Endothelial cell of umbilical vein (primary cell): ENCODE measurements at regions not wholly inside any gene's neighbourhood (a gene's known extent, or its start where the extent isn't known, plus 50 kb on each side); places are given as distances from the start of the nearest gene placed in this dataset.
A peak's percentile ranks its signal among the peaks of the same experiment; 100 is the strongest.

ENCODE experiments used
- BruUV-seq: library from RNA; stranded (reverse); fragments of 400-500 nt; replicated peaks from 2 replicates; lab custom pipeline; 2021; lab: Mats Ljungman, UMichigan
- CTCF ChIA-PET: fragments of 300-600, 350-600 bp; sonication (Branson Sonifier 250); formaldehyde crosslinking; loops from one replicate; lab custom pipeline; 2021; ENCODE audit warnings: antibody characterized with exemption, inconsistent platforms; lab: Charles Lee
- POLR2A ChIA-PET: fragments of 300-600, 350-600 bp; sonication (Branson Sonifier 250); formaldehyde crosslinking; loops from one replicate; lab custom pipeline; 2021; ENCODE audit warnings: antibody characterized with exemption, inconsistent platforms; lab: Charles Lee
- DNase-seq: peaks from one replicate; pipeline ENCODE4 v3.0.0-alpha.2; 2011; ENCODE audit warnings: low read depth, low spot score
- FAIRE-seq: peaks from 2 replicates; lab custom pipeline; 2011; peaks lifted over from hg19 to GRCh38; lab: Jason Lieb, UNC
- H2AFZ ChIP-seq: 2 replicates; pipeline ENCODE4 v1.6.0; 2012; ENCODE audit warnings: low read depth, low read length, control low read depth, inconsistent platforms
- H3K27ac ChIP-seq: 2 replicates; pipeline ENCODE4 v1.5.1; 2011; ENCODE audit warnings: low read depth, mild to moderate bottlenecking, control low read depth, low read length, moderate library complexity; ENCODE audit not compliant: insufficient read depth
- H3K27me3 ChIP-seq, 2 experiments: 2 replicates each; pipeline versions ENCODE4 v1.6.0 to v1.6.1; 2011; ENCODE audit warnings: low read length in 2 of 2, mixed read lengths in 1 of 2; ENCODE audit not compliant: control insufficient read depth in 2 of 2, insufficient read depth in 2 of 2
- H3K36me3 ChIP-seq, 2 experiments: 2 replicates in 1 of 2; 3 replicates in 1 of 2; pipeline ENCODE4 v1.5.1; 2011; ENCODE audit warnings: low read length in 2 of 2, mild to moderate bottlenecking in 1 of 2, moderate library complexity in 1 of 2; ENCODE audit not compliant: control insufficient read depth in 2 of 2, insufficient read depth in 2 of 2; ENCODE audit errors: extremely low read depth in 1 of 2
- H3K4me1 ChIP-seq: 3 replicates; pipeline ENCODE4 v1.5.1; 2011; ENCODE audit warnings: mild to moderate bottlenecking, low read length; ENCODE audit not compliant: control insufficient read depth, insufficient read depth; ENCODE audit errors: extremely low read depth
- H3K4me2 ChIP-seq: 2 replicates; pipeline ENCODE4 v1.6.1; 2011; ENCODE audit warnings: low read length, control low read depth, mixed read lengths; ENCODE audit not compliant: insufficient read depth
- H3K4me3 ChIP-seq, 3 experiments: fragments of 200-600 bp in 1 of 3; sonication (generic), shearing (Covaris generic) in 1 of 3; replicated peaks in 1 of 3; 2 replicates each; pipeline ENCODE4 v1.5.1; 2011 to 2016; ENCODE audit warnings: control low read depth in 3 of 3, low read length in 3 of 3, mild to moderate bottlenecking in 2 of 3, inconsistent platforms in 1 of 3, low read depth in 1 of 3, moderate library complexity in 1 of 3; ENCODE audit not compliant: insufficient read depth in 1 of 3
- H3K79me2 ChIP-seq: 2 replicates; pipeline ENCODE4 v1.6.0; 2012; ENCODE audit warnings: low read length, inconsistent platforms; ENCODE audit not compliant: control insufficient read depth, insufficient read depth
- H3K9ac ChIP-seq: replicated peaks from 2 replicates; pipeline ENCODE3; 2011; ENCODE audit warnings: low read length, control low read depth; ENCODE audit not compliant: insufficient read depth; ENCODE audit errors: extremely low read depth
- H3K9me1 ChIP-seq: replicated peaks from 3 replicates; pipeline ENCODE4 v1.6.0; 2011; ENCODE audit warnings: mild to moderate bottlenecking, low read length; ENCODE audit not compliant: control insufficient read depth, insufficient read depth; ENCODE audit errors: extremely low read depth
- H3K9me3 ChIP-seq: replicated peaks from 2 replicates; pipeline ENCODE4 v1.5.1; 2012; ENCODE audit warnings: low read length, inconsistent platforms; ENCODE audit not compliant: control insufficient read depth, insufficient read depth
- H4K20me1 ChIP-seq: replicated peaks from 2 replicates; pipeline ENCODE3; 2011; ENCODE audit warnings: mild to moderate bottlenecking, low read length; ENCODE audit not compliant: control insufficient read depth, insufficient read depth; ENCODE audit errors: extremely low read depth
- EZH2 ChIP-seq: IDR thresholded peaks from 2 replicates; pipeline ENCODE4 v1.6.1; 2012; ENCODE audit warnings: borderline replicate concordance, low read depth, mild to moderate bottlenecking, moderate library complexity, low read length, inconsistent platforms; ENCODE audit not compliant: severe bottlenecking
- FOS ChIP-seq: IDR thresholded peaks from 2 replicates; pipeline ENCODE4 v1.6.1; 2011; ENCODE audit warnings: mild to moderate bottlenecking, low read length, moderate library complexity, borderline replicate concordance; ENCODE audit not compliant: insufficient read depth
- GATA2 ChIP-seq: IDR thresholded peaks from 2 replicates; pipeline ENCODE4 v1.7.0; 2011; ENCODE audit warnings: low read depth, mild to moderate bottlenecking, moderate library complexity, mixed read lengths, low read length; ENCODE audit not compliant: insufficient read length, insufficient read depth
- JUN ChIP-seq: IDR thresholded peaks from 2 replicates; pipeline ENCODE4 v1.6.1; 2011; ENCODE audit warnings: borderline replicate concordance, low read depth; ENCODE audit not compliant: insufficient read length, insufficient read depth
- MAX ChIP-seq: IDR thresholded peaks from 2 replicates; pipeline ENCODE4 v1.6.1; 2011; ENCODE audit not compliant: insufficient read depth, insufficient read length
- MYC ChIP-seq: IDR thresholded peaks from one replicate; pipeline ENCODE4 v1.6.1; 2011; ENCODE audit warnings: mild to moderate bottlenecking, low read depth, low read length
- POLR2A ChIP-seq: IDR thresholded peaks from 2 replicates; pipeline ENCODE4 v1.6.1; 2012; ENCODE audit warnings: low read depth, mild to moderate bottlenecking, control low read depth, low read length
- POLR2AphosphoS5 ChIP-seq: IDR thresholded peaks from 2 replicates; pipeline ENCODE4 v1.6.1; 2012; ENCODE audit warnings: low read depth, mild to moderate bottlenecking, control low read depth, low read length, moderate library complexity; ENCODE audit not compliant: insufficient read depth
- dilution Hi-C: fragments of 300-500 bp; cut with MboI; formaldehyde crosslinking; loops from one replicate; pipeline ENCODE4 v1.15.0; 2019; ENCODE audit warnings: low sequenced_read_pairs; ENCODE audit not compliant: extremely low pct_ligation_motif_present
- intact Hi-C: fragments of 100-400 bp; cut with micrococcal nuclease; formaldehyde crosslinking; loops from one replicate; pipeline ENCODE4 v1.10.0; 2022
- TF ChIP-seq, protein P1 (sequence below), 2 donors: IDR thresholded peaks; 1 replicate in 1 of 2; 2 replicates in 1 of 2; pipeline ENCODE4 v1.5.1; 2011; ENCODE audit warnings: low read length in 2 of 2, mild to moderate bottlenecking in 2 of 2, moderate library complexity in 2 of 2, control low read depth in 1 of 2, inconsistent platforms in 1 of 2, low read depth in 1 of 2; ENCODE audit not compliant: insufficient read depth in 1 of 2; ENCODE audit errors: extremely low read depth in 1 of 2

DNA sequence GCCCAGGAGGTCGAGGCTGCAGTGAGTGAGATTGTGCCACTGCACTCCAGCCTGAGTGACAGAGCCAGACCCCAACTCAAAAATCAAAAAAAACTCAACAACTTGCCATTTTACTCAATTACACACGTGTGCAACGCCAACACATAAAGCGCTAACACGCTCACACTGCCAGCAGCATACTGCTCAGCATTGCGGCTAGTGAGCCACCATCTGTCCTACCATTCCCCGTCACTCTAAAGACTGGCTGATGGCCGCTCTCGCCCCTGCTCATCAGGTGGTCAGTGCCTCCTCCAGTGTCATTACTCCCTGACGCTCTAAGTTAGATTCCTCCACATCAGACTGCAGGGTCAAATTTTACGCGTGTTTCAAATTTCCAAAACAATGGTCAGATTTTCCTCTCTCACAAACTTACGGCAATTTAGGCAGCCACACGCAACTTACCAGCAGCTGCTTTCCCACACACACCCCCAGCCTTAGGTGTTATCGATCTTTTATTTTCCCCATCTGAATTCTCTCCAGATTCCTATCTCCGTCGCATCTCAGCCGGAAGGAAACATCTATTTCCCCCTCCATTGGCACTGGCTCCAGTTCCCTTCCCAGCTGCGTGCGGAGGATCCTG is 240.8 kb downstream of the C16orf95 start:
- Histone ChIP-seq H3K36me3 (no peaks in the 10 kb centered on the region), H3K9me3 (no peaks in the 10 kb centered on the region), H3K4me1 (peaks cover 11% of the 10 kb centered on the region), H3K27me3 (no peaks in the 10 kb centered on the region), H3K9ac (no peak overlapping the region), H3K4me3 (no peak overlapping the region), H3K79me2 (no peaks in the 10 kb centered on the region), H3K4me2 (peak overlapping the region; percentile 44), H3K9me1 (no peaks in the 10 kb centered on the region), H2AFZ (peak overlapping the region; percentile 25), H3K27ac (peak overlapping the region; percentile 52), H4K20me1 (no peaks in the 10 kb centered on the region)
- FAIRE-seq = peak; percentile 12
- intact Hi-C loops = loop anchor here (2.0 kb wide), 1 partner anchor 202 kb away; no protein-coding TSS in a partner anchor
- ChIA-PET CTCF (interaction anchor here (0.7 to 5.7 kb wide), 22 partner anchors 11 to 512 kb away, joined by 3 to 52 read pairs (median 4); no protein-coding TSS in a partner anchor), POLR2A (no interaction called here)
- dilution Hi-C loops = no loop called here
- DNase-seq = no peak
- BruUV-seq = no TSS peak
- TF ChIP-seq GATA2 (peak; percentile 86), POLR2AphosphoS5 (no peak)

- dilution Hi-C loops = no loop called here
- Histone ChIP-seq H4K20me1 (no peaks in the 10 kb centered on the region), H3K79me2 (no peaks in the 10 kb centered on the region), H3K9me1 (no peaks in the 10 kb centered on the region), H3K36me3 (no peaks in the 10 kb centered on the region), H2AFZ (peak overlapping the region; percentile 25), H3K9me3 (peaks cover 2% of the 10 kb centered on the region), H3K4me3 (no peak overlapping the region), H3K4me2 (peak overlapping the region; percentile 44), H3K27me3 (no peaks in the 10 kb centered on the region), H3K9ac (no peak overlapping the region), H3K27ac (peak overlapping the region; percentile 52), H3K4me1 (peaks cover 11% of the 10 kb centered on the region)
- no TSS peak for BruUV-seq
- intact Hi-C loops = loop anchor here (1.0 to 2.0 kb wide), 4 partner anchors 12 to 513 kb away; no protein-coding TSS in a partner anchor
- FAIRE-seq (peak; percentile 92), DNase-seq (peak; percentile 87)
- ChIA-PET CTCF (interaction anchor here (0.6 to 5.7 kb wide), 32 partner anchors 10 to 513 kb away, joined by 3 to 52 read pairs (median 4); no protein-coding TSS in a partner anchor), POLR2A (interaction anchor here (0.7 kb wide), 1 partner anchor 355 kb away, joined by 3 read pairs; no protein-coding TSS in a partner anchor)
- no peak for TF ChIP-seq POLR2AphosphoS5
- no peak for TF ChIP-seq MAX
- peak; percentile 84 for TF ChIP-seq FOS
- TF ChIP-seq EZH2 = no peak
- TF ChIP-seq GATA2 = no peak
- TF ChIP-seq, protein P1, sequence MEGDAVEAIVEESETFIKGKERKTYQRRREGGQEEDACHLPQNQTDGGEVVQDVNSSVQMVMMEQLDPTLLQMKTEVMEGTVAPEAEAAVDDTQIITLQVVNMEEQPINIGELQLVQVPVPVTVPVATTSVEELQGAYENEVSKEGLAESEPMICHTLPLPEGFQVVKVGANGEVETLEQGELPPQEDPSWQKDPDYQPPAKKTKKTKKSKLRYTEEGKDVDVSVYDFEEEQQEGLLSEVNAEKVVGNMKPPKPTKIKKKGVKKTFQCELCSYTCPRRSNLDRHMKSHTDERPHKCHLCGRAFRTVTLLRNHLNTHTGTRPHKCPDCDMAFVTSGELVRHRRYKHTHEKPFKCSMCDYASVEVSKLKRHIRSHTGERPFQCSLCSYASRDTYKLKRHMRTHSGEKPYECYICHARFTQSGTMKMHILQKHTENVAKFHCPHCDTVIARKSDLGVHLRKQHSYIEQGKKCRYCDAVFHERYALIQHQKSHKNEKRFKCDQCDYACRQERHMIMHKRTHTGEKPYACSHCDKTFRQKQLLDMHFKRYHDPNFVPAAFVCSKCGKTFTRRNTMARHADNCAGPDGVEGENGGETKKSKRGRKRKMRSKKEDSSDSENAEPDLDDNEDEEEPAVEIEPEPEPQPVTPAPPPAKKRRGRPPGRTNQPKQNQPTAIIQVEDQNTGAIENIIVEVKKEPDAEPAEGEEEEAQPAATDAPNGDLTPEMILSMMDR (IDR thresholded peaks at IDR 0.05; ENCODE audit: extremely low read depth in 1 of 2, insufficient read depth in 1 of 2, low read depth in 1 of 2, low read length in 2 of 2) = peak; percentile 88 to 91
- TF ChIP-seq JUN = peak; percentile 78
- TF ChIP-seq POLR2A = no peak
- TF ChIP-seq MYC = peak; percentile 4
These were observed 240.0 kb downstream of the C16orf95 start for GRCh38 chr16:87076950-87077749.
